BLaER1 (cell line): ENCODE measurements at regions not wholly inside any gene's neighbourhood (a gene's known extent, or its start where the extent isn't known, plus 50 kb on each side); places are given as distances from the start of the nearest gene placed in this dataset.

Experiments
- H3K27ac ChIP-seq: shearing (Covaris generic); formaldehyde crosslinking; 2 replicates; pipeline ENCODE4 v1.8.1; 2022
- H3K27me3 ChIP-seq: shearing (Covaris generic); formaldehyde crosslinking; 2 replicates; pipeline ENCODE4 v1.8.1; 2022
- H3K36me3 ChIP-seq: shearing (Covaris generic); formaldehyde crosslinking; 2 replicates; pipeline ENCODE4 v1.8.1; 2022
- H3K4me1 ChIP-seq: shearing (Covaris generic); formaldehyde crosslinking; 2 replicates; pipeline ENCODE4 v1.8.1; 2022
- H3K4me2 ChIP-seq: shearing (Covaris generic); formaldehyde crosslinking; 2 replicates; pipeline ENCODE4 v1.8.1; 2022
- H3K4me3 ChIP-seq: shearing (Covaris generic); formaldehyde crosslinking; 2 replicates; pipeline ENCODE4 v1.8.1; 2022
- H3K9ac ChIP-seq: shearing (Covaris generic); formaldehyde crosslinking; 2 replicates; pipeline ENCODE4 v1.8.1; 2022
- H3K9me3 ChIP-seq: shearing (Covaris generic); formaldehyde crosslinking; 2 replicates; pipeline ENCODE4 v1.8.1; 2022
- H4K20me1 ChIP-seq: shearing (Covaris generic); formaldehyde crosslinking; 2 replicates; pipeline ENCODE4 v1.8.1; 2022
- Cebpa-rat ChIP-seq: shearing (Covaris generic); IDR thresholded peaks from 2 replicates; pipeline ENCODE4 v1.8.1; 2022

DNA sequence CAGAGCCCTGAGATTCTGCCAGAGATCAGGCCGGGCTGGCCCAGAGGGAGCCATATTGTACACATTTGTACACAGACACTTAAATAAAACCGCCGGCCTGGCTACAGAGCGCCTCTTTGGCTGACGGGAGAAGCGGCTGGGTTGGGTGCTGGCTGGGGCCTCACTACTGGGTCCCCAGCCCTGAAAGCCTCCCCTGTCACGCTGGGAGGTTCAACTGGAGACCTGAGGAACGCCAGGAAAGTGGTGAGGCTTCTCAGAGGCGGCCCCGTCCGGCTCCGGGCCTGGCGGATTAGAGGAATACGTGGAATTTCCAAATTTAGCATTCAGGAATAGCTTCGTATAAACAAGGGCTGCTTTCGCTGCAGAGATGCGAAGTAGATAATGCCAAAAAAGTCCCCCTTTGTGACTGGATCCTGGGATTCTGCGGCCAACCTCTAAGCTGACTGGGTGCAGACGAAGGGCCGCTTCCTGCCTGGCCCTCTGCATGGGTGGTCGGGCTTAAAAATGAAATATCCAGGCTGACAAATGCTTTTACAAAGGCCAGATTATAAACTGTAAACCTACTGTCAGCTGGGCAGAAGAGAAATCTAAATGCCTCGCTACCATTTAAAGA is 252.4 kb downstream of the IRF8 start:
- H3K27me3 ChIP-seq, result no peaks in the 10 kb centered on the region; the same call in 1 of the 2 replicates
- TF ChIP-seq Cebpa-rat, result no peak

GRCh38 chr16:86156155-86156554 is 257.2 kb downstream of the IRF8 start:
- Histone ChIP-seq H3K4me2 (no peak overlapping the region), H3K27me3 (no peaks in the 10 kb centered on the region; the same call in 1 of the 2 replicates), H4K20me1 (no peaks in the 10 kb centered on the region), H3K4me1 (0 out of 2 replicates have a peak, but pooled peaks cover 6% of the 10 kb centered on the region), H3K9me3 (peaks cover 23% of the 10 kb centered on the region; the same call in 1 of the 2 replicates), H3K36me3 (no peaks in the 10 kb centered on the region), H3K9ac (no peak overlapping the region), H3K27ac (no peak overlapping the region), H3K4me3 (no peak overlapping the region)
- TF ChIP-seq Cebpa-rat, result no peak

More for the DNA sequence above, 252.4 kb downstream of the IRF8 start:
- Histone ChIP-seq H3K4me1 (0 out of 2 replicates have a peak, but pooled peaks cover 7% of the 10 kb centered on the region), H3K27ac (no peak overlapping the region), H4K20me1 (no peaks in the 10 kb centered on the region), H3K4me2 (no peak overlapping the region), H3K36me3 (no peaks in the 10 kb centered on the region), H3K9ac (no peak overlapping the region), H3K9me3 (no peaks in the 10 kb centered on the region; the same call in 1 of the 2 replicates), H3K4me3 (no peak overlapping the region)

- Histone ChIP-seq H3K27ac (no peak overlapping the region), H3K9ac (no peak overlapping the region), H3K36me3 (no peaks in the 10 kb centered on the region), H3K4me1 (0 out of 2 replicates have a peak, but pooled peaks cover 6% of the 10 kb centered on the region), H3K27me3 (no peaks in the 10 kb centered on the region), H3K9me3 (peaks cover 23% of the 10 kb centered on the region; the same call in 1 of the 2 replicates), H4K20me1 (no peaks in the 10 kb centered on the region), H3K4me3 (no peak overlapping the region), H3K4me2 (no peak overlapping the region)
- no peak for TF ChIP-seq Cebpa-rat
Observed at GRCh38 chr16:86157616-86158247, 258.8 kb downstream of the IRF8 start.

DNA sequence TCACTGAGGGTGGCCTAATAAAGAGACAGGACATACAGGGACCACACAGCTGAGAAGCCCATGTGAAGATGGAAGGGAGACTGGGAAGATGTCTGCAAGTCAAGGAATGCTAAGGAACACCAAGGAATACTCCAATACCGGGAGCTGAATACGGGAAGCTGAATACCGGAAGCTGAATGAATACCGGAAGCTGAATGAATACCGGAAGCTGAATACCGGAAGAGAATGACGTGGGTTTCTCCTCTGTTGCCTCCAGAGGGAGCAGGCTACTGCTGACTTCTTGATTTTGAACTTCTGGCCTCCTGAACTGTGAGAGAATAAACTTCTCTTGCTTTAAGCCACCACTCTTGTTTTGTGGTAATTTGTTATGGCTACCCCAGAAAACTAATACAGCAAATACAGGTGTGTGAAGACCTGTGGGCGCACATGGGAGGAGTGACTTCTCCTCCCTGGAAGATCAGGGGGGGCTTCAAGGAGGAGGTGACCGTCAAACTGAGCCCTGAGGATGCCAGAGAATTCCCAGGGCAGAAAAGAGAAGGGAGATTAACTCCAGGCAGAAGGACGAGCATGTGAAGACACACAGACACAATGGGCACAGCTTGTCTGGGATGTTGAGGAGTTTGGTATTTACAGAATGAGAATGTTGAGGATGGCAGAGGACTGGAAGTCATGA is 259.9 kb downstream of the IRF8 start:
- no peak for TF ChIP-seq Cebpa-rat
- Histone ChIP-seq H3K36me3 (no peaks in the 10 kb centered on the region), H3K4me1 (peaks cover 6% of the 10 kb centered on the region; the same call in 1 of the 2 replicates), H3K4me2 (no peak overlapping the region), H3K27me3 (no peaks in the 10 kb centered on the region), H4K20me1 (no peaks in the 10 kb centered on the region), H3K4me3 (no peak overlapping the region), H3K27ac (no peak overlapping the region), H3K9ac (no peak overlapping the region), H3K9me3 (peaks cover 23% of the 10 kb centered on the region; the same call in 1 of the 2 replicates)

DNA sequence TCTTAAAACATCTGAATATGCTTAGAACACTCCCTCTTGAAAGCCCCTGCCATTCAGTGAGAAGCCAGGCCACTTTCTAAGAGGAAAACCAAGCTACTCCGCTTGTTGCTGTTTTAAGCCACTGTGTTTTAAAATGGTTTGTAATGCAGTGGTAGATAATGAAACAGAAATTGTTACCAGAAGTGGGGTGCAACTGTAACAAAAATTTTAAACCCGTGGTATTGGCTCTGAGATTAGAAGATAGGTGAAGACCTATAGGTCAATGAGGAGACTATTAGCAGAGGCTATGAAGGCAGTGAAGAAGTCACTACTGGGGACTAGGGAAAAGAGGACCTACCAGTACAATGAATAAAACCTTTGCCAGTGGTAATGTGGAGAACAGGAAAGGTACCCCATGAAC is 266.5 kb downstream of the IRF8 start:
- TF ChIP-seq Cebpa-rat, result no peak
- H4K20me1 ChIP-seq, result no peaks in the 10 kb centered on the region
- H3K4me1 ChIP-seq, result peaks cover 14% of the 10 kb centered on the region

GRCh38 chr16:86166414-86166813 is 267.5 kb downstream of the IRF8 start:
- no peaks in the 10 kb centered on the region for H4K20me1 ChIP-seq
- no peak overlapping the region for H3K4me3 ChIP-seq
- no peak overlapping the region for H3K9ac ChIP-seq
- no peaks in the 10 kb centered on the region for H3K27me3 ChIP-seq
- H3K9me3 ChIP-seq, result peaks cover 27% of the 10 kb centered on the region
- no peak overlapping the region for H3K4me2 ChIP-seq
- no peaks in the 10 kb centered on the region for H3K36me3 ChIP-seq
- no peak overlapping the region for H3K27ac ChIP-seq
- TF ChIP-seq Cebpa-rat, result no peak
- peaks cover 16% of the 10 kb centered on the region for H3K4me1 ChIP-seq

More for the DNA sequence above, 266.5 kb downstream of the IRF8 start:
- Histone ChIP-seq H3K9me3 (peaks cover 27% of the 10 kb centered on the region), H3K4me3 (no peak overlapping the region), H3K9ac (no peak overlapping the region), H3K36me3 (no peaks in the 10 kb centered on the region), H3K27ac (no peak overlapping the region), H3K4me2 (no peak overlapping the region), H3K27me3 (no peaks in the 10 kb centered on the region)

DNA sequence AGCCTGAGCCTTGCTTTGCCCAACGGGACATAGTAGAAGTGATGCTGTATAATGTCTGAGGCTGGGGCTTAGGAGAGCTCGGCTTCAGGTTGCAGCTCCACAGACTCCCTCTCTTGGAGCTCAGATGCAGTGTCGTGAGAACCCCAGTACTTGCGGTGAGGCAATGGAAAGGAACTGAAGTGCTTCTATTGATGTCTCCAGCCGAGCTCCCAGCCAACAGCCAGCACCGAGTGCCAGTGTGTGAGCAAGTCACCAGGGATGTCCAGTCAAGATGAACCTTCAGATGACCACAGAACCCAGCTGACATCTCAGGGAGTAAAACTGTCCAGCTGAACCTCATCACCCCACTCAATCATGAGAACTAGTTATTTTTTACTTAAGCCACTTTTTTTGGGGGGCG is 268.1 kb downstream of the IRF8 start:
- H3K4me2 ChIP-seq, result no peak overlapping the region
- H3K4me1 ChIP-seq, result peaks cover 16% of the 10 kb centered on the region
- H3K9ac ChIP-seq, result no peak overlapping the region
- H3K4me3 ChIP-seq, result no peak overlapping the region
- no peaks in the 10 kb centered on the region for H3K27me3 ChIP-seq
- H3K9me3 ChIP-seq, result peaks cover 27% of the 10 kb centered on the region
- no peak for TF ChIP-seq Cebpa-rat
- no peaks in the 10 kb centered on the region for H4K20me1 ChIP-seq
- no peak overlapping the region for H3K27ac ChIP-seq
- H3K36me3 ChIP-seq, result no peaks in the 10 kb centered on the region

DNA sequence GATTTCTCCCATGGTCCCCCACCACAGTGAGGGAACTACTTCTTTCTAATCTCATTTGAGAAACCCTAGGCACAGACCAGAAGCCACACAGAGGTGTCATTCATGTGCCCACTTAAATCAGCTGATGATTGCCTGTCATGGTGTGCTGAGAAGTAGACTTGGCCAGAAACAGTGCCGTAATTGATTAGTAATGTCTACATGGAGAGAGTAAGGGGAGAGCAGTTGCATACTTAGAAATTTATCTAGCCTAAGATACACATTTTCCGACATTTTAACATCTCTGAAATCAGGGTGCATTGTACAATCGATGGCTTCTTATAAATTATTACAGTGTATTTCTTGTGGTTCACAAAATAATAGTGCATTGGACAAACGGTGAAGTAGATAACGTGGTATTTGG is 271.8 kb downstream of the IRF8 start:
- Histone ChIP-seq H3K9ac (no peak overlapping the region), H4K20me1 (no peaks in the 10 kb centered on the region), H3K4me2 (no peak overlapping the region), H3K27ac (no peak overlapping the region), H3K4me3 (no peak overlapping the region), H3K27me3 (no peaks in the 10 kb centered on the region), H3K9me3 (peaks cover 15% of the 10 kb centered on the region), H3K36me3 (no peaks in the 10 kb centered on the region), H3K4me1 (peaks cover 7% of the 10 kb centered on the region; the same call in 1 of the 2 replicates)
- TF ChIP-seq Cebpa-rat, result no peak

DNA sequence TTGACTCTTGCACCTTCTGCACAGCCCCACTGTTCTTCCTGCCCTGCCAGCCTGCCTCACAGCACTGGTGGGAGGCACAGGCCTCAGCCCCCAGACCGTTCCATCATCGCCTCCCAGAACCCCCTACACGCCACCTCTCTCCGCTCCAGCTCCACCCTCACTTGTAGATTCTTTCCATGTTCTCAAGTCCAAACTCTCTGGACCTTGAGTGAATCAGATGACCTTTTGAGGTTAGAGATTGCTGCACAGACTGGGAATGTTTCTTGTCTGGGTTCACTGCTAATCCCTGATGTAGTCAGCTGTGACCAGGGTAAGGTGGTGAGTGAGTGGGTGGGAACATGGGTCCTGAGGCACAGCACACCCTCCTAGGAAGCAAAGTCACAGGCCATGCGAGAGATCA is 272.4 kb downstream of the IRF8 start:
- no peak for TF ChIP-seq Cebpa-rat
- Histone ChIP-seq H3K4me2 (no peak overlapping the region), H3K27ac (no peak overlapping the region)

DNA sequence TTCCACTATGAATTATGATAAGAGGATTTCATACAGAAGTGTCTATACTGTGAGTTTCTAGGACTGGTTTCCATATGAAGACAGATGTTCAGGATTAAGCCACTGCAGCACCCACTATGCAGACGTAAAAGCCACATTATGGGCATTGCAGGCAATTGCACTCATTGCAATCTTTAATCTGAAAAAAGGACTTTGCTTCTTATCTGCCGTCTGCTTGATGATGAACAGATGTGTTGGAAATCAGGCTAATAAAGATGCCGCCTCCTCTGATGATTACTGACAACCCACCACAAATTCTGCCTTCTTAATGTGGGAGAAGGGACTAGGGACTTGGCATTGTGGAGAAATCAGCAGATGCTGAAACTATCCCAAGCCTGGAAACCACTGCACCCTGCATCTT is 276.9 kb downstream of the IRF8 start:
- no peaks in the 10 kb centered on the region for H3K9me3 ChIP-seq
- no peaks in the 10 kb centered on the region for H3K27me3 ChIP-seq
- TF ChIP-seq Cebpa-rat, result no peak
- H3K4me2 ChIP-seq, result no peak overlapping the region
- H4K20me1 ChIP-seq, result no peaks in the 10 kb centered on the region
- H3K9ac ChIP-seq, result no peak overlapping the region
- H3K36me3 ChIP-seq, result no peaks in the 10 kb centered on the region
- H3K4me1 ChIP-seq, result no peaks in the 10 kb centered on the region
- H3K4me3 ChIP-seq, result no peak overlapping the region
- H3K27ac ChIP-seq, result no peak overlapping the region

More for the DNA sequence above, 272.4 kb downstream of the IRF8 start:
- Histone ChIP-seq H3K4me1 (peaks cover 7% of the 10 kb centered on the region; the same call in 1 of the 2 replicates), H4K20me1 (no peaks in the 10 kb centered on the region), H3K27me3 (no peaks in the 10 kb centered on the region), H3K36me3 (no peaks in the 10 kb centered on the region), H3K4me3 (no peak overlapping the region), H3K9ac (no peak overlapping the region), H3K9me3 (peaks cover 9% of the 10 kb centered on the region)
